Kidney glomerular epithelial cell (primary cell): ENCODE measurements at regions not wholly inside any gene's neighbourhood (a gene's known extent, or its start where the extent isn't known, plus 50 kb on each side); places are given as distances from the start of the nearest gene placed in this dataset.
A peak's percentile ranks its signal among the peaks of the same experiment; 100 is the strongest.

Experiments
- DNase-seq: peaks from one replicate; lab custom pipeline; 2025; lab: John Stamatoyannopoulos, UW

GRCh38 chr5:54852007-54852406, 133.4 kb downstream of the ESM1 start:
- DNase-seq, result no peak

- no peak for DNase-seq
These were observed 133.9 kb downstream of the ESM1 start for GRCh38 chr5:54851449-54851848.

- DNase-seq, result no peak
These were observed 136.8 kb downstream of the ESM1 start for GRCh38 chr5:54848581-54848980.

- no peak for DNase-seq
These were observed 139.8 kb downstream of the ESM1 start for GRCh38 chr5:54845567-54845941.

GRCh38 chr5:54844905-54845566, 140.4 kb downstream of the ESM1 start:
- DNase-seq, result peak; percentile 68

GRCh38 chr5:54844266-54844665, 141.1 kb downstream of the ESM1 start:
- DNase-seq, result no peak

GRCh38 chr5:54841481-54841880, 143.9 kb downstream of the ESM1 start:
- no peak for DNase-seq

- DNase-seq, result no peak
These were observed 146.6 kb downstream of the ESM1 start for GRCh38 chr5:54838843-54839242.

GRCh38 chr5:54837981-54838380, 147.4 kb downstream of the ESM1 start:
- DNase-seq, result no peak

GRCh38 chr5:54837093-54837492, 148.3 kb downstream of the ESM1 start:
- no peak for DNase-seq

GRCh38 chr5:54835647-54836046, 149.7 kb downstream of the ESM1 start:
- no peak for DNase-seq

GRCh38 chr5:54834121-54834842, 151.1 kb downstream of the ESM1 start:
- no peak for DNase-seq

- DNase-seq, result no peak
These were observed 151.8 kb downstream of the ESM1 start for GRCh38 chr5:54833590-54833989.

- DNase-seq, result no peak
These were observed 152.5 kb downstream of the ESM1 start for GRCh38 chr5:54832858-54833257.

GRCh38 chr5:54832045-54832444, 153.3 kb downstream of the ESM1 start:
- no peak for DNase-seq

GRCh38 chr5:54831233-54831632, 154.2 kb downstream of the ESM1 start:
- DNase-seq, result no peak

GRCh38 chr5:54829676-54830535, 155.5 kb downstream of the ESM1 start:
- DNase-seq, result no peak

- no peak for DNase-seq
These were observed 156.3 kb downstream of the ESM1 start for GRCh38 chr5:54829102-54829501.

- no peak for DNase-seq
These were observed 157.2 kb downstream of the ESM1 start for GRCh38 chr5:54828151-54828550.

GRCh38 chr5:54825005-54825404, 160.4 kb downstream of the ESM1 start:
- no peak for DNase-seq

- DNase-seq, result no peak
These were observed 162.4 kb downstream of the ESM1 start for GRCh38 chr5:54823006-54823405.

- no peak for DNase-seq
These were observed 163.1 kb downstream of the ESM1 start for GRCh38 chr5:54822324-54822687.
